HCT116 (cell line): ENCODE measurements at regions not wholly inside any gene's neighbourhood (a gene's known extent, or its start where the extent isn't known, plus 50 kb on each side); places are given as distances from the start of the nearest gene placed in this dataset.
A peak's percentile ranks its signal among the peaks of the same experiment; 100 is the strongest.
"Not testable (repeated sequence)": the region's sequence is repeated elsewhere in the genome, so short reads cannot be mapped to it uniquely, and the experiment has no call there.

Source experiments
- ATAC-seq: fragments of 200-7000 bp; cut with Tn5 transposase; 2 replicates; pipeline ENCODE4 v1.9.1; 2020; ENCODE audit warnings: mild to moderate bottlenecking, moderate library complexity
- BruUV-seq: library from RNA; stranded (reverse); fragments of 400-500 nt; replicated peaks from 2 replicates; lab custom pipeline; 2021; lab: Mats Ljungman, UMichigan
- CTCF ChIA-PET: fragments of 300-600 bp; sonication (Branson Sonifier 250); formaldehyde crosslinking; loops from one replicate; lab custom pipeline; 2021; ENCODE audit warnings: antibody characterized with exemption; lab: Charles Lee
- POLR2A ChIA-PET: fragments of 300-600, 350-600 bp; sonication (Branson Sonifier 250); formaldehyde crosslinking; loops from one replicate; lab custom pipeline; 2021; ENCODE audit warnings: antibody characterized with exemption; lab: Charles Lee
- RAD21 ChIA-PET, 2 experiments: fragments of 300-600 bp; sonication (Branson Sonifier 250); formaldehyde crosslinking; loops; one replicate each; lab custom pipeline; 2023; ENCODE audit warnings: low total read pairs in 2 of 2; ENCODE audit not compliant: uncharacterized antibody in 2 of 2, unreplicated experiment in 2 of 2, low non-redundant PET in 1 of 2; lab: Charles Lee
- DNase-seq: peaks from one replicate; pipeline ENCODE4 v3.0.0-alpha.2; 2010; ENCODE audit warnings: low read depth, low spot score
- H2AFZ ChIP-seq: fragments of 200-600 bp; shearing (Covaris generic), sonication (generic); 2 replicates; pipeline ENCODE4 v1.6.1; 2017; ENCODE audit warnings: low read depth, mixed run types, mixed read lengths, antibody characterized with exemption, low read length; ENCODE audit not compliant: poor library complexity, severe bottlenecking
- H3K27ac ChIP-seq: 2 replicates; pipeline ENCODE4 v1.5.1; 2012; ENCODE audit warnings: low read depth, low read length
- H3K27me3 ChIP-seq: fragments of 200-600 bp; sonication (generic); 2 replicates; pipeline ENCODE4 v1.6.1; 2016; ENCODE audit warnings: mixed run types, low read length, mixed read lengths; ENCODE audit not compliant: insufficient read depth
- H3K36me3 ChIP-seq, 2 experiments: fragments of 200-500 bp in 1 of 2; fragments of 200-600 bp in 1 of 2; sonication (Bioruptor generic) in 1 of 2; sonication (generic) in 1 of 2; 2 replicates each; pipeline versions ENCODE4 v1.5.1 to v1.6.1; 2014 to 2016; ENCODE audit warnings: low read length in 2 of 2, inconsistent platforms in 1 of 2, mixed read lengths in 1 of 2, mixed run types in 1 of 2; ENCODE audit not compliant: insufficient read depth in 2 of 2, control insufficient read depth in 1 of 2
- H3K4me1 ChIP-seq, 2 experiments: fragments of 200-600 bp in 1 of 2; sonication (generic) in 1 of 2; 2 replicates each; pipeline versions ENCODE4 v1.5.1 to v1.6.1; 2012 to 2017; ENCODE audit warnings: low read length in 2 of 2, inconsistent platforms in 1 of 2, mild to moderate bottlenecking in 1 of 2, mixed read lengths in 1 of 2, mixed run types in 1 of 2, moderate library complexity in 1 of 2; ENCODE audit not compliant: insufficient read depth in 2 of 2, control insufficient read depth in 1 of 2
- H3K4me2 ChIP-seq: fragments of 200-600 bp; sonication (generic); 2 replicates; pipeline ENCODE4 v1.6.1; 2017; ENCODE audit warnings: mixed run types, low read length, mixed read lengths
- H3K4me3 ChIP-seq, 2 experiments: fragments of 200-600 bp in 1 of 2; sonication (generic) in 1 of 2; replicated peaks in 1 of 2; 2 replicates each; pipeline ENCODE4 v1.5.1; 2011 to 2016; ENCODE audit warnings: low read length in 2 of 2, control low read depth in 1 of 2, low read depth in 1 of 2, mild to moderate bottlenecking in 1 of 2, mixed read lengths in 1 of 2, mixed run types in 1 of 2
- H3K79me2 ChIP-seq: fragments of 200-600 bp; sonication (generic); 2 replicates; pipeline ENCODE4 v1.6.1; 2017; ENCODE audit warnings: mild to moderate bottlenecking, mixed run types, low read length, moderate library complexity, mixed read lengths; ENCODE audit not compliant: insufficient read depth
- H3K9ac ChIP-seq: fragments of 200-600 bp; sonication (generic); 2 replicates; pipeline ENCODE4 v1.6.1; 2016; ENCODE audit warnings: low read length, mixed read lengths
- H3K9me2 ChIP-seq: fragments of 200-600 bp; sonication (generic), shearing (Covaris generic); 2 replicates; pipeline ENCODE4 v1.6.1; 2017; ENCODE audit warnings: mixed run types, mild to moderate bottlenecking, moderate library complexity; ENCODE audit not compliant: insufficient read depth
- H3K9me3 ChIP-seq, 2 experiments: fragments of 200-500 bp in 1 of 2; fragments of 200-600 bp in 1 of 2; sonication (Bioruptor generic) in 1 of 2; sonication (generic) in 1 of 2; 2 replicates each; pipeline ENCODE4 v1.6.1; 2014 to 2017; ENCODE audit warnings: low read length in 2 of 2, mixed read lengths in 2 of 2, inconsistent platforms in 1 of 2, low read depth in 1 of 2, mild to moderate bottlenecking in 1 of 2, mixed run types in 1 of 2, moderate library complexity in 1 of 2; ENCODE audit not compliant: control insufficient read depth in 1 of 2, insufficient read depth in 1 of 2
- H4K20me1 ChIP-seq: fragments of 200-600 bp; sonication (generic), shearing (Covaris generic); 2 replicates; pipeline ENCODE4 v1.6.1; 2017; ENCODE audit warnings: mixed run types, mild to moderate bottlenecking, moderate library complexity; ENCODE audit not compliant: insufficient read depth
- ATF3 ChIP-seq: IDR thresholded peaks from 2 replicates; pipeline ENCODE4 v1.6.1; 2012
- ELF1 ChIP-seq: IDR thresholded peaks from 2 replicates; pipeline ENCODE4 v1.6.1; 2012; ENCODE audit warnings: low read depth, borderline replicate concordance
- EZH2 ChIP-seq: fragments of 200-600 bp; sonication (generic); IDR thresholded peaks from 2 replicates; pipeline ENCODE4 v1.6.1; 2017; ENCODE audit warnings: antibody characterized with exemption, mixed run types
- intact Hi-C: fragments of 100-400 bp; cut with micrococcal nuclease; formaldehyde crosslinking; loops from 2 replicates; pipeline ENCODE4 v1.10.0; 2022

- TF ChIP-seq EZH2 (no peak), ATF3 (no peak)
These were observed 186.5 kb upstream of the BET1 start (continued) for GRCh38 chr7:94190599-94191061.

GRCh38 chr7:94194426-94194825, 190.3 kb upstream of the BET1 start:
- H3K4me2 ChIP-seq, H4K20me1 ChIP-seq, H3K9me2 ChIP-seq, H3K36me3 ChIP-seq, ATAC-seq, BruUV-seq, RAD21 ChIA-PET, POLR2A ChIA-PET, H3K9me3 ChIP-seq, H3K4me1 ChIP-seq, H2AFZ ChIP-seq, H3K4me3 ChIP-seq, intact Hi-C loops, H3K79me2 ChIP-seq, H3K9ac ChIP-seq, H3K27me3 ChIP-seq, H3K27ac ChIP-seq, CTCF ChIA-PET, DNase-seq: not testable (repeated sequence)

GRCh38 chr7:94195201-94195600, 191.0 kb upstream of the BET1 start:
- Histone ChIP-seq H3K9ac (no peak overlapping the region), H4K20me1 (no peaks in the 10 kb centered on the region), H3K4me3 (no peak overlapping the region), H3K36me3 (no peaks in the 10 kb centered on the region), H3K4me2 (no peak overlapping the region), H3K27ac (no peak overlapping the region), H3K9me2 (no peaks in the 10 kb centered on the region), H3K4me1 (peaks cover 3 to 6% of the 10 kb centered on the region in 2 experiments; a peak in 2 of 4 replicates), H3K79me2 (no peaks in the 10 kb centered on the region), H3K9me3 (no peaks in the 10 kb centered on the region), H3K27me3 (no peaks in the 10 kb centered on the region), H2AFZ (peak overlapping the region; percentile 9)
- no TSS peak for BruUV-seq
- ATAC-seq (no peak), DNase-seq (no peak)
- ChIA-PET POLR2A (no interaction called here), RAD21 (no interaction called here), CTCF (no interaction called here)
- intact Hi-C loops, result no loop called here
- no peak for TF ChIP-seq ELF1
